Stimulated activated CD4-positive, alpha-beta T cell treated with anti-CD3 and anti-CD28 coated beads, TNF-alpha, amount 100 ng/mL, for 48 hours (primary cell): ENCODE measurements at regions not wholly inside any gene's neighbourhood (a gene's known extent, or its start where the extent isn't known, plus 50 kb on each side); places are given as distances from the start of the nearest gene placed in this dataset.
"Not testable (repeated sequence)": the region's sequence is repeated elsewhere in the genome, so short reads cannot be mapped to it uniquely, and the experiment has no call there.

Source experiments
- DNase-seq, 3 donors: peaks; one replicate each; pipeline ENCODE4 v3.0.0-alpha.2; 2020; ENCODE audit warnings: low read depth in 3 of 3

DNA sequence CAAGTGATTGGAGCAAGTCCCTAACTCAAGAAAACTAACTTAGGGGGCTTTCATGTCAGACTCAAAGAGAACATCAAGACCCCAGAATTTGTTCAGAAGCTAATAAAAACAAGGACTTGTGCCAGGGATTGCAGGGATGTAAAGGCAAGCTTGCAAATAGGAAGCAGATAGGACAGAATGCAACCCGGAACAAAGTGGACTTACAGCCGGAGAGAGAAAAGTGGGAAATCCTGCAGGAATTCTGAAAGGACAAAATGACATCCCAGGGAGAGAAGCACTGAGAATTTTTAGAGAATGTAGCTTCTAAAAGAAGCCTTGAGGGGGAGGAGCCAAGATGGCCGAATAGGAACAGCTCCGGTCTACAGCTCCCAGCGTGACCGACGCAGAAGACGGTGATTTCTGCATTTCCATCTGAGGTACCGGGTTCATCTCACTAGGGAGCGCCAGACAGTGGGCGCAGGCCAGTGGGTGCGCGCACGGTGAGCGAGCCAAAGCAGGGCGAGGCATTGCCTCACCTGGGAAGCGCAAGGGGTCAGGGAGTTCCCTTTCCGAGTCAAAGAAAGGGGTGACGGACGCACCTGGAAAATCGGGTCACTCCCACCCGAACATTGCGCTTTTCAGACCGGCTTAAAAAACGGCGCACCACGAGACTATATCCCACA lies 195.6 kb upstream of the G2E3 start:
- not testable (repeated sequence) for DNase-seq

DNA sequence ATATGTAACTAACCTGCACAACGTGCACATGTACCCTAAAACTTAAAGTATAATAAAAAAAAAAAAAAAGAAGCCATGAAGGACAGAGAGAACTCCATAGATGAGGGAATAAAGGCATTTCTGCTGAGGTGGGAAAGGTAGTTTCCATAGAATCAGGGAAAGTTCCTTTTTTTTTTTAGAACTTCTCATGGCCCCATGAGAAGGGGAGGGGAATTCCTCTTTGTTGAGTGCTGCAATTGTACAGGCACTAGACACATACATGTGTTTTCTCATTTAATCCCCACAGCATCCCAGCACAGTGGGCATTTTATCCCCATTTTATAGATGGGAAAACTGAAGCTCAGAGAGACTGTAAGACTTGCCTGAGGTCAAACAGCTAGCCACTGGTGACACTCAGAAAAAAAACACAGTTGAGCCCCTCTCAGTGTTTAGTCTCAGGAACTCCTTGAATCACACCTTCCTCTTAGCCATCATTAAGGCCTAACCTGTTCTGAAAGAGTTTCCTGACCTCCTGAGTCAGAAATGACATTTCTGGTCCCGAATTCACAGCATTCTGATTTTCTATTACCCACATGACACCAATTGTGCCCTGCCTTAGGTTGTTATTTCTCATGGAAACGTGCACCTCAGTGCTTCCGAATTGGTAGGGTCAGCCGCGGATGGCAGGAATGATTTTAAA lies 189.3 kb upstream of the G2E3 start:
- no peak for DNase-seq

DNA sequence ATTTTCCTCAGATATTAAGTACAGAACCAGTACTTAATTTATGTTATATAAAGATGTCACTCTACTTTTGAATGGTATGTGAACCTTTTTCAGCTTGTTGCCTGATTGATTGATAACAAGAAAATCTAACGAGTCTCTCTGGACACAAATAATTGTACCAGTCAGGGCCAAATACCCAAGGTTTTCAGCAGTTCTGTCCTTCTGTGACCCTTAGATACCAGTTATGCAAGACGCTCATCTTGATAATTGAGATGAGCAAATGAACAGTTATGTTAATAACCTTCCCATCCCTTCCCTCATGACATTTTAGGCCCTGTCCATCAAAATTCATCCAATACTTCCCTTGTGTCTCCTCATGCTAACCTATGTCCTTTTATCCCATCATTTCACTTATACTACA lies 185.9 kb upstream of the G2E3 start:
- no peak for DNase-seq

DNA sequence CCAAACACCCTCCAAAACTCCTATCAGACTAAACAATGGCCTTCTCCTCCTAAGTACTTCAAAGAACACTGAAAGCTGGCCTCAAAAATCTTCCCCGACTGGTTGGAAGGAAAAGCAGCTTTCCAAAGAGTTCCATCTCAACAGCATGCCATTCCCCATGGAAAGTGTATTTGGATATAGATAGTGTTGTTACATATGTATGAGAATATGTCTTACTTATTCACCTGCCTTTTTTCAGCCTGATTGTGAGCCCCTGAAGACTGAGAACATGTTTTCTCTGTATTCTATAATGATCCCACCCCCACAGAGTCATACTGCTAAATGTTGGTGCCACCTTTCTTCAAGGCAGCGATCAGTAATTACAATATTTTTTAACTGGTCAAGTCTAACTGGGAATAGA lies 185.4 kb upstream of the G2E3 start:
- DNase-seq: no peak

DNA sequence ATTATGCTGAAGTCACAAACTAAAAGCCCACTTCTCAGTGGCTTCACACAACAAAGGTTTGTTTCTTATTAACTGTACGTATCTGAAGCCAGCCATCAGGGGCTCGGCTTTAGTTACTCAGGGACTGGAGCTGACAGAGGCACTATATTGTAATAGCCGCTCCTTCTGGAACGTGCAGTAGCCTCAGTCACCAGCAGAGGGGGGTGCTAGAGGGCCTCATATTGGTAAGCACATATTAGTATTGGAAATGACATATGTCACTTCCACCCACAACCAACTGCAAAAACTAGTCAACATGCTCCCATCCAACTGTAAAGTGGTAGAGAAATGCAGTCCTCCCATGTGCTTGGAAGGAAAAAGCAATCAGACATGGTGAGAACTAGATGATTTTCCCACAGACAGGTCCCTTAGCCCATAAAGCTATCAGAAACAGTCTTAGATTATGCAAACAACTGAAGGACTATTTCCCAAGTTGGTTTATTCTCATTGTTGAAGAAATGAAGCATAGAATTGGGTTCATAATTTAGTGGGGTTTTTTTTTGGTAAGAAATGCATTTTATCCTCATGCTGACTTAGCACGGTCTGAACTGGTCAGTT lies 183.6 kb upstream of the G2E3 start:
- DNase-seq: peak; percentile 35 to 58 (median 48)

DNA sequence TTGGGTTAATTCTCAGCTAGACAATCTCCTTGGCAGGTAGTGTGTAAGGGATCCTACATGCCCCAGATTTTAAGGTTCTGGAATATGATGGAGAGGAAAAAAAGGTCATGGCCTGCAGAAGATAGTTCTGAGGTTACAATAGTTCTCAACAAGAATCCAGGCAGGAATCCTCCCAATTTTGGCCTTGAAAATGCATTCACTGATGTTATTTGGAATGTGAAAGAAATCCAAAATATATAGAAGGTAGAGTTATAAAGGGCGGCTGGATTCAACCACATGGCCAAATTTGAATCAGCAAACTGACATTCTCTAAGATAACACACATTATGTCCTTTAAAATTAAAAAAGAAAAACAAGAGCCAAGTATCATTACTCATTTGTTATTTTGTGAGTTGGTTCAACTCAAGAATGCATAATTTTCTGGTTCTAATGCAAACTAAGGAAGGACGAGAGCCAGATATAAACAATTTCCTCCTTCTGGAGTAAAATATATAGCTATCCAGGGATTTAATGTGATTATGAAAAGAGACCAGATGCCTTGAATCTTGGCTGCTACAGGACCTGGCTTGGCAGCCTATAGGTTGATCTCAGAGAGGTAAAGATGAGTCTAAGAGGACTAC lies 177.0 kb upstream of the G2E3 start:
- DNase-seq: no peak

DNA sequence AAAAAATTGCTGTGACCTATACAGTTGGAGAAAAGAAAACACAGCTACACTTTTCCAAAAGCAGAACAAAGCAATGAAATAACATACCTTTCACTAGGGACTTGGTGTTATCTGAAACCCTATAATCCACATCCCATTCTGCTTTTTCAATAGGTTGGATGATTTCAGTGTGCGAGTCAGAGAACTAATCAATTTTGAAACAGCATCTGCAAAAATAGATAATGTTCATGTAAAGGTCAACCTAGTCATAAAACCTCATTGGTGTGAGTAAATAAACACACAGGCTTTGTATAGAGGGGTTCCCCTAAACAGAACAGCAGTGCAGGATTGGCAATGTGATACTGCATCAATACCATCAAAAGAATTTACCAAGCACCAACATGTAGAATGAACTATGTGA lies 173.0 kb upstream of the G2E3 start:
- DNase-seq: no peak

DNA sequence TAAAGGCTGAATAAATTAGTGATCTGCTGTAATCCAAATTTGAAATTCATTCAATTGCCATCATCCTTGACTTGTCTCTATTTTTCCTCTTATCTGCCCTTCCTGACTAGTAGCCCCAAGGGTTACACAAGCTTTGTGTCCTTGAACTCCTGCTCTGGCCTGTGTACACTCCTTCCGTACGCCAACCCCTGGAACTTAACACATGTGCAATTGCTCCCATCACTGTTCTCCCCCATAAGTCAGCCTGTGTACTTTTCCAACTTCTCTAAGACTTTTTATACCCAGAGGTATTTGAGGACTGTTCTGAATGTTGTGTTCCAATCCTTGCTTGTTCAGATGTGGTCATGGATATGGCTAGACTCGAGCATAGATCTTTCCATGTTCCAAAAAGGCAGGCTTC lies 171.1 kb upstream of the G2E3 start:
- DNase-seq: no peak

DNA sequence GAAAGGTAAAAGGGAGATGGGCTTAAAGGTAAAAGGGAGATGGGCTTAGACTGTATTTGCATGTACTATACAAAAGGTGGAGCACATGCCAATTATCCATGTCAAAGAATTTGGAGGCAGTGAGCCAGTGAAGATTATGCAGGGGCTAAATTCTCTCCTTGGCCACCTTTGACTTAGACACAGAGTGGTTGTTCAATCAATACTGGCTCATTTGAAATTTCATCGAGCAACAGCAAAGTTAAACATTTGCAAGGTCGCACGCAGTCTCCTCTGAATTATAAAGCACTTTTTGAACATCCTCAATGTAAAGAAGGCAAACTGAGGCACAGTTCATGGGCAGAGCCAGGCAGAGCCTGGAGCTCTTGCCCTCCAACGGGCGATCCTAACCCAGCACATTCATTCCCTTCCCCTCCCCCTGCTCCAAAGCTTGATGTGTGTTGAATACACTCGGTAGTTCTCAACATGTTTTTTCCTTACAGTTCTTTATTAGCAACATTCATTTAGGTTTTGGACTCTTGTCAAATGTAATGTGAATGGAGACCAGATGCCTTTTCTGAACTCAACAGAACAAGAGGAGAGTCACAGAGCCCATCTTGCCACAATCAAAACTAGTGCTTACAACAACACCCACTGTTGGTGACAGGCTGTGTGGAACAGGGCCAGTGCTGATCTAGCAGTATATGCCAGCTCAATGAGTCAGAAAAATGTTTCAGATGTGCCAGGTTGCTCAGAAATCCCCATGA lies 169.7 kb upstream of the G2E3 start:
- no peak for DNase-seq

DNA sequence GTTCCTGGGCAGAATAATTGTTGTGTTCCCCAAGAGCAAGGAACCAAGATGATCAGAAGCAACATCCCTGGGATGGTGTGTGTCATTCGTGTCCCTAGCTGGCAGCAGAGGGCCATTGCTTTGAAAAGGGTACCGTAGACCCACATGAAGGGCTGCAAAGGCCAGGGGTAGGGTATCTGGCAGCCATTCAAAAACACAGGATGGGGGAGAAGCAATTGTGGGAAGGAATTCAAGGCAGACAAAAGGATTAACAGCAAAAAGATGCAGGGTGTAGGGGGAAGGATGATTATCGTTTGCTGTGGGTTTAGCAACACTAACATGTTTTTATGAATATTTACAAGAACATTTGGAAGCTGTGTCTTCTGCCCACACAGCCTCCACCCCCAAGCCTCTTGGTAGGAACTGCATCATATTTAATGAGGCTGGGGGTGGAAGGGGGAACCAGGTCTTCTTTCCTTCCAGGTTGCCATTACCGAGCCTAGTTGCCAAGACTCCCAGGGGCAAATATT lies 169.0 kb upstream of the G2E3 start:
- no peak for DNase-seq

DNA sequence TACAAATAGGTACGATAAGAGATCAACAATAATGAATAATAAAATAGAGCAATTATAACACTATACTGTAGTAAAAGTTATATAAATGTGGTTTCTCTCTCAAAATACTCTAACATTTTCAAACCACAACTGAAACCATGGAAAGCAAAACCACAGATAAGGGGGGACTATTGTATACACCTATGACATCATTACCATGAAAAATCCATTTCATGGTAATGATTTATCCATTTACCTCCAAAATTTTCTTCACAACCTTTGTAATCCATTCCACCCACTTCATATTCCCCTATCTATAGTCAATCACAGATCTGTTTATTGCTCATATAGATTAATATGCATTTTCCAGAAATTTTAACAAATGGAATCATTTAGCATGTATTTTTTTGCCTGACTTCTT lies 163.9 kb upstream of the G2E3 start:
- DNase-seq: no peak

DNA sequence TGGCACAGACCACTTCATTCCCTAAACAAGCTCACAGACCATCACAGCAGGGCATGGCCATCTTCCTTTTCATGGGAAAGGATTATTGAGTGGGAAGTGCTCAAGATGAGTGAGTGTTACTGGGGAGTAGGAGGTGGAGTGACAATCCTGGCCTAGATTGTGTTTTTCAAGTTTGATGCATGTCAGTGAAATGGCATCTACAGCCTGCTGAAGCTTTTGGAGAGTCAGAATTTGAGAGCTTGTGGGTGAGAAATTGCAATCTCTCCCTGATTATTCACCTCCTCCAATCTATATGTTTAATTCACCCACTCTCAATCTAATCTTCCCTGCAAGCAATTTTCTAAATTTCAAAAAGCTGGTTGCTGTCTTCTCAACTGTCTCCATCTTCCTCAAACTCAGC lies 156.1 kb upstream of the G2E3 start:
- DNase-seq: no peak

DNA sequence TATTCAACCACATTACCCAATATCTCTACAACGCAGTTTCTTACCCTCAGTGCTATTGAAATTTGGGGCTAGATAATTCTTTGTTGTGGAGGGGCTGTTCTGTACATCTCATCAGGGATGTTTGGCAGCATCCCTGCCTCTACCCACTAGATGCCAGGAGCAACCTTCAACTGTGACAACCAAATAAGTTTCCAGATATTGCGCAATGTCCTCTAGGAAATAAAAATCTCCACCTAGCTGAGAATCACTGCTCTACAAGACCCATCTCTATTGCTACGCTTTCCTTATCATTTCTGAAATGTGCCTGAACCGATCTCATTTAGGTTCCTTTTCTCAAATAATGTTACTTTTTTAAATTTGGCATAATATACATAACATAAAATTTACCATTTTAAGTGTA lies 155.2 kb upstream of the G2E3 start:
- DNase-seq: no peak

DNA sequence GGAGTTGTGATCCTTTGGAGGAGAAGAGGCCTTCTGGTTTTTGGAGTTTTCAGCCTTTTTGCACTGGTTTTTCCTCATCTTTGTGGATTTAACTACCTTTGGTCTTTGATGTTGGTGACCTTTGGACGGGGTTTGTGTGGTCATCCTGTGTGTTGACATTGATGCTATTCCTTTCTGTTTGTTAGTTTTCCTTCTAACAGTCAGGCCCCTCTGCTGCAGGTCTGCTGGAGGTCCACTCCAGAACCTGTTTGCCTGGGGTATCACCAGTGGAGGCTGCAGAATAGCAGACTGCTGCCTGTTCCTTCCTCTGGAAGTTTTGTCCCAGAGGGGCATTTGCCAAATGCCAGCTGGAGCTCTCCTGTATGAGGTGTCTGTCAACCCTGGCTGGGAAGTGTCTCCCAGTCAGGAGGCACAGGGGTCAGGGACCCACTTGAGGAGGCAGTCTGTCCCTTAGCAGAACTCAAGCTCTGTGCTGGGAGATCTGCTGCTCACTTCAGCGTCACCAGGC lies 149.4 kb upstream of the G2E3 start:
- not testable (repeated sequence) for DNase-seq

DNA sequence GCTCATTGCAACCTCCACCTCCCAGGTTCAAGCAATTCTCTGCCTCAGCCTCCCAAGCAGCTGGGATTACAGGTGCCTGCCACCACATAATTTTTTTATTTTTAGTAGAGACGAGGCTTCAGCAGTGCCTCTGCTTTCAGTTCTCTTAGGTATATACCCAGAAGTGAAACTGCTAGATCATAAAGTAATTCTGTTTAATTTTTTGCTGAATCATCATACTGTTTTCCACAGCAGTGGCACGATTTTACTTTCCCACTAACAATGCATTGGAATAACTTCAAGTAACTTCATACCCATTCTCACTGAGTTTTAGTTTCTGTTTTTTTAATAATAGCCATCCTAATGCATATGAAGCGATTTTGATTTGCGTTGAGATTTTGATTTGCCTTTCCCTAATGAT lies 148.0 kb upstream of the G2E3 start:
- DNase-seq: no peak

DNA sequence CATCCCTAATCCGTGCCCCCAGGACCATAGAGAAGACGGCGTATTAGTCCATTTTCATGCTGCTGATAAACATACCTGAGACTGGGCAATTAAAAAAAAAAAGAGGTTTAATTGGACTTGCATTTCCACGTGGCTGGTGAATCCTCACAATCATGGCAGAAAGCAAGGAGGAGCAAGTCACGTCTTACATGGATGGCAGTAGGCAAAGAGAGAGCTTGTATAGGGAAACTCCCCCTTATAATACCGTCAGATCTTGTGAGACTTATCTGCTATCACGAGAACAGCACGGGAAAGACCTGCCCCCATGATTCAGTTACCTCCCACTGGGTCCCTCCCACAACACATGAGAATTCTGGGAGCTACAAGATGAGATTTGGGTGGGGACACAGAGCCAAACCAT lies 145.8 kb upstream of the G2E3 start:
- not testable (repeated sequence) for DNase-seq

DNA sequence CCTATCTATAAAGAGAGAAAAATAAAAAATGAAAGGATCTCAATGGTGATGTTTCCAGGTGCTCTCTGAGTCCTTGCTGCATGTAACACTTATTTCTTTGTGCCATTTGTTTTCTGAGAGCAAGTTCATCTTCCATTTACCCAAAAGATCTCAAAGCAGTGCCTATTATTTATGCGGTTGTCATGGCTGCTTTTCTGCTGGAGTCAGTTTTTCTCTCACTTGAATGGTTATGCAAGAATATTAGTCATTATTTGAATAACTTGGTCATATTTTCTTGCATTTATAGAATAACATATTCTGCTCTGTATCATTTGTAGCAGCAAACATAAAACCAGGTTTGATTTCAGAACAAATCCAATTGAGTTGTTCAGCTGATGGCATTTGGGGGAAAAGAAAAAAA lies 141.8 kb upstream of the G2E3 start:
- DNase-seq: no peak

DNA sequence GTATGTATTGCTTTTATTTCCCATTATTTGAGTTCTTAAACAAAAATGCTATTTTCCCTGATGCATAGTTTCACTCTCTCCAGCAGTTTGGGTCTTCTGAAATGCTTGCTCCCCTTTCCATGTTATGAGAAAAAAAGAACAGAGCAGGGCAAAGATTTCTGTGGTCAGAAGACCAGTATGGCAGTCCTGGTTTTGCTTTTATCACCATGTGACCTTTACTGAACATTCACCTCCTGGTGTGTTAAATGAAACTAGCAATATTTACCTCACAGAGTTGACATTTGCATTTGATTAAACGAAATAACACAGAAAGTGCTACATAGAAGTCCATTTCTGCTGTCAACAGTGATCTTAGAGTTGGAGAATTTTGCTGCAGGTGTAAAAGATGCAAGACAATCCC lies 141.0 kb upstream of the G2E3 start:
- DNase-seq: no peak

DNA sequence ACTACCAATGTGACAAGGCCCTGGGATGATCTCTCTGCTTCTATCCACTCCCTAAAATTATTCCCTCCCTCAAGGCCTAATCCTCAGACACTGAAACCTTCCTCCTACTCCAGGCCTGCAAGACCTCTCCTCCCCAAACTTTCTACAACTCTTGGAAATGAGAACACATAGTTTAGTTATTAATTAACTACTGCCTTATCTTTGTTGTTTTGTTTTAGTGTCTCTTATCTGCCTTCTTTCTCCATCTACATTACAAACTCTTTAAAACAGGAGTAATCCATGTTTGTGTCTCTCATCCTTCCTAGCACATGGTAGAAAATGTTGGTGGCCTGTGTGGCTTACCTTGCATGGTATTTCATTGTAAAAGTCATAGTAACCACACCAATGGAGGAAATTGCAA lies 139.9 kb upstream of the G2E3 start:
- DNase-seq: no peak

DNA sequence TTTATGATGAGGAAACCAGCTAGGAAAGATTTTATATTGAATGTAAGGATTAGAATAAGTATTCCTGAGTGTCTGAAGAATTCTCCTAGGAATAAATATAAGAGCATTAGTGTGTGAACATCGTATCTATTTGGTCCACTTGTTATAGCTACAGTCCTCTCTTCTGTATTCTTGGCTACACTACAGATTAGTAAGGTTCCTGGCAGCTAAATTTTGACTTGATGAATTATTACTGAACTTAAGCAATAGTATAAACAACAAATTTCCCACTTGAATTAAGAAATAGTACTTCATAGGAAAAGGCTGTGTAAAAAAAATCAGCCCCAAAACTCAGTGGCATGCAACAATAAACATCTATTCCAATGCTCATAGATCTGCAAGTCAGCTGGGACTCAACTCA lies 138.4 kb upstream of the G2E3 start:
- no peak for DNase-seq

DNA sequence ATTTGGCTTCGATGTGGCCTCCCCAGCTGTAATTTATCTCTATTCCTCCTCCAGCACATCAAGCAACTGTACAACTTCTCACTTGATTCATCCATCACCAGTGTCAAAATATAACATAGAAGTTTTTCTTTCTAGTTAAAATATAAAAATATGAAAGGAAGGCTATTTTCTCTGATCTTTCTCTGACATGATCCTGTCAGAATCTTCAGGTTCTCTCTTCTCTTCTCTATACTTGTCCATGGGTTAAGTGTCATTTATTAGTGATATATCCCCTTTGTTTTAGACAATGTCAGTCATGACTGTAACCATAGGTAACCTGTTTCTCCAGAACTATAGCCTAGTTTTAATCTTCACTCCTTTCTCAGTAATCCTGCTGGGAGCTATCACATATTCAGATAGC lies 132.5 kb upstream of the G2E3 start:
- no peak for DNase-seq

DNA sequence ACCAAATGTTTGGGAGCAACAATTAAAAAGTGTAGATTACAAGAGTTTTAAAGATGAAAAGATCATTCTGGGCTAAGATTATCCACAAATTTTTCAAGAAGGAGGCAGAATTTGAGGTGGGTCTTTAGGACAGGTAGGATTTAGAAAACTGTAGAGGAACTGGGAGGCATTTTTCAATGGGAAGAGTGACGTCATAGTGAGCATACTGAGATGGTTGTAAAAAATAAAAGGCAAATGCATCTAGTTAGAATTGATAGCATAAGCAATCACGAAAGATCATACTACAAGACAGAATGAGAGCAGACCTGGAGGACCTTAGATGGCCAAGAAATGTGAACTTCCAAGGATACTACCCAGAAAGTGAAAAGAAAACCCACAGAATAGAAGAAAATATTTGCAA lies 131.6 kb upstream of the G2E3 start:
- no peak for DNase-seq
